IMR-90 (cell line): ENCODE measurements at regions not wholly inside any gene's neighbourhood (a gene's known extent, or its start where the extent isn't known, plus 50 kb on each side); places are given as distances from the start of the nearest gene placed in this dataset.

Experiments used
- ATAC-seq: fragments of 200-7000 bp; cut with Tn5 transposase; 2 replicates; pipeline ENCODE4 v1.9.1; 2020; ENCODE audit warnings: low read depth, mild to moderate bottlenecking, moderate library complexity
- BruUV-seq: library from RNA; stranded (reverse); fragments of 400-500 nt; replicated peaks from 2 replicates; lab custom pipeline; 2021; lab: Mats Ljungman, UMichigan
- CTCF ChIA-PET: fragments of 300-600 bp; formaldehyde crosslinking; extraction: SDS; loops from one replicate; lab custom pipeline; 2021; ENCODE audit warnings: antibody characterized with exemption; lab: Yijun Ruan, JAX
- POLR2A ChIA-PET: fragments of 300-600 bp; sonication (Branson Sonifier 250); formaldehyde crosslinking; loops from one replicate; lab custom pipeline; 2022; ENCODE audit warnings: antibody characterized with exemption; ENCODE audit not compliant: unreplicated experiment; lab: Charles Lee
- DNase-seq: peaks from one replicate; pipeline ENCODE4 v3.0.0; 2013
- H2AFZ ChIP-seq: replicated peaks from 2 replicates; pipeline ENCODE3; 2013; ENCODE audit warnings: low read length, mild to moderate bottlenecking; ENCODE audit not compliant: poor library complexity
- H2AK5ac ChIP-seq: 2 replicates; pipeline ENCODE4 v1.6.1; 2013; ENCODE audit warnings: low read depth, low read length, inconsistent platforms
- H2AK9ac ChIP-seq: replicated peaks from 2 replicates; pipeline ENCODE3; 2013; ENCODE audit warnings: mild to moderate bottlenecking, low read depth, low read length, moderate library complexity; ENCODE audit not compliant: poor library complexity
- H2BK120ac ChIP-seq: 2 replicates; pipeline ENCODE4 v1.6.1; 2013; ENCODE audit warnings: low read depth, low read length, inconsistent platforms
- H2BK15ac ChIP-seq: 3 replicates; pipeline ENCODE4 v1.6.1; 2013; ENCODE audit warnings: low read depth, low read length, inconsistent platforms
- H2BK20ac ChIP-seq: 2 replicates; pipeline ENCODE4 v1.6.1; 2013; ENCODE audit warnings: low read depth, mild to moderate bottlenecking, inconsistent platforms, low read length, moderate library complexity
- H2BK5ac ChIP-seq: 2 replicates; pipeline ENCODE4 v1.6.1; 2013; ENCODE audit warnings: mild to moderate bottlenecking, low read depth, low read length, inconsistent platforms; ENCODE audit not compliant: poor library complexity, severe bottlenecking
- H3K14ac ChIP-seq: replicated peaks from 2 replicates; pipeline ENCODE4 v1.6.1; 2013; ENCODE audit warnings: low read depth, low read length, inconsistent platforms
- H3K18ac ChIP-seq: 2 replicates; pipeline ENCODE4 v1.6.1; 2013; ENCODE audit warnings: low read depth, low read length, control low read depth
- H3K23ac ChIP-seq: 2 replicates; pipeline ENCODE4 v1.6.1; 2013; ENCODE audit warnings: low read depth, low read length, inconsistent platforms
- H3K27ac ChIP-seq: 2 replicates; pipeline ENCODE4 v1.5.1; 2013; ENCODE audit warnings: mild to moderate bottlenecking, control low read depth, low read length; ENCODE audit not compliant: insufficient read depth
- H3K27me3 ChIP-seq: 2 replicates; pipeline ENCODE4 v1.6.1; 2013; ENCODE audit warnings: low read length; ENCODE audit not compliant: control insufficient read depth, insufficient read depth
- H3K36me3 ChIP-seq: 2 replicates; pipeline ENCODE4 v1.6.1; 2013; ENCODE audit warnings: low read length, mixed read lengths; ENCODE audit not compliant: control insufficient read depth, insufficient read depth
- H3K4ac ChIP-seq: 2 replicates; pipeline ENCODE4 v1.6.1; 2013; ENCODE audit warnings: low read depth, low read length, inconsistent platforms
- H3K4me1 ChIP-seq: 2 replicates; pipeline ENCODE4 v1.6.1; 2013; ENCODE audit warnings: low read length, mixed read lengths; ENCODE audit not compliant: control insufficient read depth, insufficient read depth
- H3K4me2 ChIP-seq: 2 replicates; pipeline ENCODE4 v1.6.1; 2013; ENCODE audit warnings: low read depth, mild to moderate bottlenecking, control low read depth, low read length, moderate library complexity
- H3K4me3 ChIP-seq: 2 replicates; pipeline ENCODE4 v1.5.1; 2013; ENCODE audit warnings: low read depth, mild to moderate bottlenecking, control low read depth, low read length, moderate library complexity; ENCODE audit not compliant: insufficient read depth
- H3K56ac ChIP-seq: 2 replicates; pipeline ENCODE4 v1.6.1; 2013; ENCODE audit warnings: low read length, inconsistent platforms; ENCODE audit not compliant: insufficient read depth; ENCODE audit errors: extremely low read depth
- H3K79me1 ChIP-seq, 2 experiments: 2 replicates each; pipeline ENCODE4 v1.6.1; 2013; ENCODE audit warnings: low read length in 2 of 2, inconsistent platforms in 1 of 2, low read depth in 1 of 2
- H3K9ac ChIP-seq: 2 replicates; pipeline ENCODE4 v1.6.1; 2013; ENCODE audit warnings: low read depth, low read length, control low read depth
- H3K9me1 ChIP-seq: 2 replicates; pipeline ENCODE4 v1.6.1; 2013; ENCODE audit warnings: low read length, inconsistent platforms; ENCODE audit not compliant: insufficient read depth
- H3K9me3 ChIP-seq: 2 replicates; pipeline ENCODE4 v1.6.1; 2013; ENCODE audit warnings: low read length; ENCODE audit not compliant: control insufficient read depth, insufficient read depth
- H4K20me1 ChIP-seq: 2 replicates; pipeline ENCODE4 v1.6.1; 2013; ENCODE audit warnings: low read length, inconsistent platforms; ENCODE audit not compliant: insufficient read depth
- H4K5ac ChIP-seq: 2 replicates; pipeline ENCODE4 v1.6.1; 2013; ENCODE audit warnings: mild to moderate bottlenecking, low read depth, low read length, control low read depth
- H4K8ac ChIP-seq, 2 experiments: 2 replicates each; pipeline ENCODE4 v1.6.1; 2013; ENCODE audit warnings: low read depth in 2 of 2, low read length in 2 of 2, control low read depth in 1 of 2, inconsistent platforms in 1 of 2
- H4K91ac ChIP-seq: 2 replicates; pipeline ENCODE4 v1.6.1; 2013; ENCODE audit warnings: low read depth, low read length, inconsistent platforms; ENCODE audit not compliant: insufficient read depth
- CEBPB ChIP-seq: IDR thresholded peaks from 2 replicates; pipeline ENCODE4 v1.6.1; 2012; ENCODE audit warnings: low read depth, low read length, improper control_type of control experiment
- CHD1 ChIP-seq: IDR thresholded peaks from 2 replicates; pipeline ENCODE4 v1.6.1; 2012; ENCODE audit warnings: low read depth, low read length, improper control_type of control experiment
- MXI1 ChIP-seq: IDR thresholded peaks from 2 replicates; pipeline ENCODE4 v1.6.1; 2012; ENCODE audit warnings: low read depth, mild to moderate bottlenecking, low read length, moderate library complexity, borderline replicate concordance
- RCOR1 ChIP-seq: IDR thresholded peaks from 2 replicates; pipeline ENCODE4 v1.6.1; 2012; ENCODE audit warnings: mild to moderate bottlenecking, low read length, improper control_type of control experiment; ENCODE audit not compliant: insufficient replicate concordance
- WGBS, 2 experiments: methylation state at CpG; one replicate each; pipeline versions ENCODE4 v1.1.5 to v1.1.7; 2013; ENCODE audit warnings: missing lambda C conversion rate in 2 of 2; ENCODE audit not compliant: insufficient read length in 1 of 2; ENCODE audit errors: extremely low coverage in 2 of 2; 5-methylcytosine and 5-hydroxymethylcytosine counted together
- dilution Hi-C: fragments of 300-500 bp; cut with HindIII; formaldehyde crosslinking; loops from one replicate; pipeline ENCODE4 v1.14.3; 2018; ENCODE audit warnings: low sequenced_read_pairs; ENCODE audit not compliant: unreplicated experiment
- in situ Hi-C: fragments of 300-500 bp; cut with MboI; formaldehyde crosslinking; loops from 3 replicates; pipeline ENCODE4 v1.14.3; 2019; ENCODE audit warnings: low sequenced_read_pairs, inconsistent platforms, mixed read lengths
- intact Hi-C: fragments of 100-400 bp; cut with micrococcal nuclease; formaldehyde crosslinking; loops from 2 replicates; pipeline ENCODE4 v1.10.0; 2022

- H4K8ac ChIP-seq, result no peak overlapping the region
- CTCF ChIA-PET, result no interaction called here
- H3K9me1 ChIP-seq, result no peaks in the 10 kb centered on the region
- H3K27me3 ChIP-seq, result no peaks in the 10 kb centered on the region
- H3K4me2 ChIP-seq, result no peak overlapping the region
- ATAC-seq (no peak), DNase-seq (no peak)
- no peak overlapping the region for H3K27ac ChIP-seq
- no peak overlapping the region for H3K56ac ChIP-seq
- H3K9ac ChIP-seq, result no peak overlapping the region
- in situ Hi-C loops, result no loop called here
- no peaks in the 10 kb centered on the region for H3K79me1 ChIP-seq
- H4K5ac ChIP-seq, result no peak overlapping the region
- no peak overlapping the region for H2AK9ac ChIP-seq
- no peak overlapping the region for H2AFZ ChIP-seq
- H3K14ac ChIP-seq, result no peak overlapping the region
- H2AK5ac ChIP-seq, result no peak overlapping the region
- H3K18ac ChIP-seq, result no peak overlapping the region
- H3K4me3 ChIP-seq, result no peak overlapping the region
- no peaks in the 10 kb centered on the region for H4K20me1 ChIP-seq
- no peak for TF ChIP-seq CEBPB
- no peak for TF ChIP-seq RCOR1
- no peak for TF ChIP-seq CHD1
- no peak for TF ChIP-seq MXI1
- dilution Hi-C loops, result no loop called here
- no peaks in the 10 kb centered on the region for H3K4me1 ChIP-seq
- H2BK15ac ChIP-seq, result no peak overlapping the region
- POLR2A ChIA-PET, result no interaction called here
- H2BK20ac ChIP-seq, result no peak overlapping the region
- no peak overlapping the region for H2BK120ac ChIP-seq
- no CpG with 5 or more reads among the region's 6 CpGs for WGBS, 2 experiments
- H4K91ac ChIP-seq, result no peak overlapping the region
- H3K9me3 ChIP-seq, result no peaks in the 10 kb centered on the region
- H3K23ac ChIP-seq, result no peak overlapping the region
- H2BK5ac ChIP-seq, result no peak overlapping the region
- intact Hi-C loops, result no loop called here
- H3K4ac ChIP-seq, result no peak overlapping the region
- no TSS peak for BruUV-seq
- H3K36me3 ChIP-seq, result no peaks in the 10 kb centered on the region
These were observed 350.8 kb upstream of the GRIA3 start for GRCh38 chrX:122833230-122833629.
